ENCODE measurements at regions not wholly inside any gene's neighbourhood (a gene's known extent, or its start where the extent isn't known, plus 50 kb on each side); places are given as distances from the start of the nearest gene placed in this dataset.

DNA sequence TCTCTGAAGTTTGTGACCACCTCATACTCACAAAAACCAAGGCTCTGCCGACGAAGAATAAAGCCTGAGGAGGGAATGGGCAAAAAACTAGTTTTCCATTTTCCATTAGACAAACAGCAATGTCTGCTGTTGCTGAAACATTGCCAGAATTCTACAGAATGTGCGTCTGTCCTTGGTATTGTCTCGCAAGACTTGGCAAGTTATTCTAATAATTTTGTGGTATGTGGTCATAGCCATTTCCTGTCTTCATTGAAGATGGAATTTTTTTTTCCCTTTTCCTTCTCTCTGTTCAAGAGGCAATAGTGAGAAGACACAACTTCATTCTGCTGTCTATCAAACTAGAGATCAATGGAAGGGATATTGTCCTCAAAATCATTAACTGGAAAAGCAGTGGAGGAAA, 296.1 kb downstream of the RND3 start:
- no peak overlapping the region for H2BK12ac ChIP-seq (ENCODE audit: insufficient read length, low read depth, low read length)
- H3K18ac ChIP-seq (ENCODE audit: insufficient read length, low read depth, low read length) = no peak overlapping the region
- no peaks in the 10 kb centered on the region for H3K4me1 ChIP-seq (ENCODE audit: insufficient read depth, low read length)
- H2BK5ac ChIP-seq (ENCODE audit: insufficient read length, low read length) = no peak overlapping the region
- H3K9ac ChIP-seq (ENCODE audit: extremely low read depth, insufficient read length, low read length) = no peak overlapping the region
- H2AFZ ChIP-seq (ENCODE audit: low read length) = no peak overlapping the region
- no peak overlapping the region for H4K8ac ChIP-seq (replicated peaks; ENCODE audit: insufficient read length, low read depth, low read length)
- H3K23me2 ChIP-seq (ENCODE audit: insufficient read length, low read depth, low read length, poor library complexity, severe bottlenecking) = no peaks in the 10 kb centered on the region
- TF ChIP-seq, protein P1, sequence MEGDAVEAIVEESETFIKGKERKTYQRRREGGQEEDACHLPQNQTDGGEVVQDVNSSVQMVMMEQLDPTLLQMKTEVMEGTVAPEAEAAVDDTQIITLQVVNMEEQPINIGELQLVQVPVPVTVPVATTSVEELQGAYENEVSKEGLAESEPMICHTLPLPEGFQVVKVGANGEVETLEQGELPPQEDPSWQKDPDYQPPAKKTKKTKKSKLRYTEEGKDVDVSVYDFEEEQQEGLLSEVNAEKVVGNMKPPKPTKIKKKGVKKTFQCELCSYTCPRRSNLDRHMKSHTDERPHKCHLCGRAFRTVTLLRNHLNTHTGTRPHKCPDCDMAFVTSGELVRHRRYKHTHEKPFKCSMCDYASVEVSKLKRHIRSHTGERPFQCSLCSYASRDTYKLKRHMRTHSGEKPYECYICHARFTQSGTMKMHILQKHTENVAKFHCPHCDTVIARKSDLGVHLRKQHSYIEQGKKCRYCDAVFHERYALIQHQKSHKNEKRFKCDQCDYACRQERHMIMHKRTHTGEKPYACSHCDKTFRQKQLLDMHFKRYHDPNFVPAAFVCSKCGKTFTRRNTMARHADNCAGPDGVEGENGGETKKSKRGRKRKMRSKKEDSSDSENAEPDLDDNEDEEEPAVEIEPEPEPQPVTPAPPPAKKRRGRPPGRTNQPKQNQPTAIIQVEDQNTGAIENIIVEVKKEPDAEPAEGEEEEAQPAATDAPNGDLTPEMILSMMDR (conservative IDR thresholded peaks at IDR 0.05) = no peak
- no peak overlapping the region for H4K5ac ChIP-seq (ENCODE audit: insufficient read length, low read depth, low read length)
- no peak for DNase-seq
- no peak overlapping the region for H3K27ac Mint-ChIP-seq
- H3K14ac ChIP-seq (ENCODE audit: insufficient read depth, low read length) = no peak overlapping the region
- no CpG with 5 or more reads among the region's 4 CpGs for WGBS (ENCODE audit: extremely low coverage, insufficient read length, low lambda C conversion rate)
- H3K4me1 Mint-ChIP-seq = peaks cover 0 to 5% of the 10 kb centered on the region in 2 experiments; a peak in 1 of 4 replicates
- H2BK15ac ChIP-seq (ENCODE audit: low read depth, low read length) = no peak overlapping the region
- no peak overlapping the region for H3K23ac ChIP-seq (ENCODE audit: insufficient read length, low read depth, low read length)
- no peaks in the 10 kb centered on the region for H3K79me2 ChIP-seq (ENCODE audit: insufficient read depth, low read length)
- no peaks in the 10 kb centered on the region for H3K9me3 ChIP-seq (ENCODE audit: control insufficient read depth, low read depth, low read length)
- no peaks in the 10 kb centered on the region for H3K79me1 ChIP-seq (ENCODE audit: insufficient read depth, low read depth, low read length, poor library complexity, severe bottlenecking)
- no peak overlapping the region for H4K91ac ChIP-seq (ENCODE audit: insufficient read length, low read depth, low read length)
- no peaks in the 10 kb centered on the region for H3K27me3 Mint-ChIP-seq (ENCODE audit: low read depth)
- H4K20me1 ChIP-seq (ENCODE audit: control insufficient read depth, insufficient read depth, insufficient read length) = no peaks in the 10 kb centered on the region
- no peak overlapping the region for H3K56ac ChIP-seq (ENCODE audit: insufficient read length, low read depth, low read length)
- no peak overlapping the region for H3K4me3 Mint-ChIP-seq
- no peak overlapping the region for H3K27ac ChIP-seq (ENCODE audit: insufficient read length, low read depth, low read length)
- no peak overlapping the region for H3T11ph ChIP-seq (ENCODE audit: low read length)
- H3K9me3 Mint-ChIP-seq = peaks cover 0 to 4% of the 10 kb centered on the region in 2 experiments; a peak in 1 of 5 replicates
- H2BK120ac ChIP-seq (ENCODE audit: low read depth, low read length, poor library complexity, severe bottlenecking) = no peak overlapping the region
- no peak overlapping the region for H2BK20ac ChIP-seq (ENCODE audit: low read depth, low read length, poor library complexity, severe bottlenecking)
- H3K4me2 ChIP-seq (ENCODE audit: insufficient read depth, insufficient read length, low read length) = no peak overlapping the region
- no peaks in the 10 kb centered on the region for H3K27me3 ChIP-seq (ENCODE audit: insufficient read depth, low read length)
- no peak overlapping the region for H3K4ac ChIP-seq (ENCODE audit: low read depth, low read length)
- H2AK5ac ChIP-seq (ENCODE audit: insufficient read length, low read length) = no peak overlapping the region
- H3K36me3 Mint-ChIP-seq (ENCODE audit: insufficient read depth in 1 of 3, low read depth in 3 of 3) = peaks cover 0 to 4% (median 0%) of the 10 kb centered on the region in 3 experiments; a peak in 2 of 7 replicates
